NCI-H146 (cell line): ENCODE measurements at regions not wholly inside any gene's neighbourhood (a gene's known extent, or its start where the extent isn't known, plus 50 kb on each side); places are given as distances from the start of the nearest gene placed in this dataset.

Source experiments
- DNase-seq: peaks from one replicate; lab custom pipeline; 2025; lab: John Stamatoyannopoulos, UW

- no peak for DNase-seq
Observed at GRCh38 chr9:26313108-26313507, 579.5 kb downstream of the CAAP1 start.

- DNase-seq: no peak
Observed at GRCh38 chr9:26311463-26311995, 581.1 kb downstream of the CAAP1 start.

GRCh38 chr9:26310294-26310693 lies 582.3 kb downstream of the CAAP1 start:
- DNase-seq: no peak

GRCh38 chr9:26308328-26308727 lies 584.3 kb downstream of the CAAP1 start:
- no peak for DNase-seq

- no peak for DNase-seq
Observed at GRCh38 chr9:26301659-26302058, 590.9 kb downstream of the CAAP1 start.

GRCh38 chr9:26301046-26301445 lies 591.6 kb downstream of the CAAP1 start:
- DNase-seq: no peak

GRCh38 chr9:26296910-26297572 lies 595.6 kb downstream of the CAAP1 start:
- DNase-seq: no peak

GRCh38 chr9:26292943-26293342 lies 599.7 kb downstream of the CAAP1 start:
- DNase-seq: no peak

GRCh38 chr9:26271495-26272122 lies 593.4 kb upstream of the TUSC1 start:
- DNase-seq: peak; percentile 7

GRCh38 chr9:26266146-26266793 lies 588.0 kb upstream of the TUSC1 start:
- DNase-seq: no peak

GRCh38 chr9:26264709-26265601 lies 586.7 kb upstream of the TUSC1 start:
- no peak for DNase-seq

GRCh38 chr9:26263478-26263877 lies 585.2 kb upstream of the TUSC1 start:
- DNase-seq: no peak

GRCh38 chr9:26262421-26263107 lies 584.3 kb upstream of the TUSC1 start:
- DNase-seq: no peak

- no peak for DNase-seq
Observed at GRCh38 chr9:26261503-26262330, 583.5 kb upstream of the TUSC1 start.

GRCh38 chr9:26260238-26260637 lies 582.0 kb upstream of the TUSC1 start:
- DNase-seq: no peak

GRCh38 chr9:26247861-26248260 lies 569.6 kb upstream of the TUSC1 start:
- DNase-seq: no peak

- no peak for DNase-seq
Observed at GRCh38 chr9:26244661-26245451, 566.6 kb upstream of the TUSC1 start.

- no peak for DNase-seq
Observed at GRCh38 chr9:26243726-26244125, 565.5 kb upstream of the TUSC1 start.

GRCh38 chr9:26243029-26243697 lies 564.9 kb upstream of the TUSC1 start:
- DNase-seq: no peak
